ENCODE measurements at regions not wholly inside any gene's neighbourhood (a gene's known extent, or its start where the extent isn't known, plus 50 kb on each side); places are given as distances from the start of the nearest gene placed in this dataset.
"Not testable (repeated sequence)": the region's sequence is repeated elsewhere in the genome, so short reads cannot be mapped to it uniquely, and the experiment has no call there.

DNA sequence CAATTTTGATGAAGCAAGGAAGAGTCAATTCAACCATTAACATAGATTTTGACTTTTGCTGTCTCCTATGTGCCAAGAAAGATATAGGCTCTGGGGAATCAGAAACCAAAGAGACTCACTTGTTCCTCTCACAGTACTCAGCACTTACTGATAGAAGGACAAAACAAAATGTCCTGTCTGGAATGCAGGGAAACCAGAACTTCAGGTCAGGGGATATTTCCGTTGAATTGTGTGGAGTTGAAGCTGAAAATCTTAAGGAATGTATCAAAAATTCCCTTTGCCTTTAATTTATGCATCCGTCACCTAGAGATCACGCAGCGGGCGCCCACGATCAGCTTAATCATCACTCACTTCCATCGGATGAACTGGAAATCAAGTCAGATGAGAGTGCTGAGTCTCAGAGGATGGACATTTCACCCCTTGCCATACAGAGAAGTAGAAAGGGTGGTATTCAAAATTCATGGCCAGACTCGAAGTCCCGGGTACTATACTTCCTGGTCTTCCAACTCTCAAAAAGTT is 63.2 kb upstream of the ALDH3B2 start:
- not testable (repeated sequence) for H3K4me1 Mint-ChIP-seq; H3K27ac Mint-ChIP-seq; H3K9me3 Mint-ChIP-seq; ATAC-seq; H3K36me3 Mint-ChIP-seq (ENCODE audit: low read depth); H3K4me3 Mint-ChIP-seq; DNase-seq
- H3K27me3 Mint-ChIP-seq, result peaks cover 11% of the 10 kb centered on the region

DNA sequence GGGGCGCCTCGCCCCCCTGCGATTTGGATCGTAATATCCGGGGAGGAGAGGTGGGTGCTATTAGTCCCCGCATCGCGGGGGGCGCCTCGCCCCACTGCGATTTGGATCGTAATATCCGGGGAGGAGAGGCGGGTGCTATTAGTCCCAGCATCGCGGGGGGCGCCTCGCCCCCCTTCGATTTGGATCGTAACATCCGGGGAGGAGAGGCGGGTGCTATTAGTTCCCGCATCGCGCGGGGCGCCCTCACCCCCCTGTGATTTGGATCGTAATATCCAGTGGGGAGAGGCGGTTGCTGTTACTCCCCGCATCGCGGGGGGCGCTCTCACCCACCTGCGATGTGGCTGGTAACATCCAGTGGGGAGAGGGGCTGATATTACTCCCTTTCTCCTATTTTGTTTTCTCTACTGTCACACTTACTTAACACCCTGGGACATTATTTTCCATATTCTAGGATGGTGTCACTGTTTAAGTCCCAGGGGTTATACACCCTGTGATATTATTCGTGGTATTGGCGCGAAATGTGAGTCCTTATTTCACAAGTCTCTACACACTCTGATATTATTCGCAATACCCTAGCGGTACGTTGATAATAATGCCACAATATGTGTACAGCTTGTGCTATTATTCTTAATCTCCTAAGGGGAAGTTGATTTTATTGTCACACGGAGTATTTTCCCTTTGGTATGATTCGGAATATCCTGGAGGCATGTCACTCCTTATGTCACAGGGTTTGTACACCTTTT is 57.8 kb upstream of the ALDH3B2 start:
- DNase-seq (peak; percentile 58), ATAC-seq (peak; percentile 68)
- H3K27ac Mint-ChIP-seq, result no peak overlapping the region
- H3K4me1 Mint-ChIP-seq, result peaks cover 14% of the 10 kb centered on the region
- H3K9me3 Mint-ChIP-seq, result no peaks in the 10 kb centered on the region
- no peaks in the 10 kb centered on the region for H3K36me3 Mint-ChIP-seq (ENCODE audit: low read depth)
- H3K27me3 Mint-ChIP-seq, result peaks cover 14% of the 10 kb centered on the region
- peak overlapping the region; percentile 75 for H3K4me3 Mint-ChIP-seq

DNA sequence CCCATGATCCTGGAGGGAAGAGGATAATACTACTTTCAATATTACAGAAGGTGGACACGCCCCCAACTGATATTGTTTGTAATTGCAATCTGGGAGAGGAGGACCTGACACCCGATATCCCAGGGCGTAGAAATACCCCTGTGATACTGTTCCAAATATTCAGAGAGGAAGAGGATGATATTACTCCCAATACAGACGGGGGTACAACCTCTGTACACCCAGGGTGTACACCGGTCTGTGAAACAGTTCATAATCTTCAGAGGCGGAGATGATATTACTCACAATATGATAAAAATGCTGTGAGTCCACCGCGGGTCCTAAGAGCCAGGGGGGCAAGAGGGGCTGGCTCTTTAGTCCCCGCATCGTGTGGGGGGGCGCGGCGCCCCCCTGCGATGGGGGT is 57.2 kb upstream of the ALDH3B2 start:
- ATAC-seq (no peak), DNase-seq (no peak)
- Mint-ChIP-seq H3K36me3 (ENCODE audit: low read depth) (no peaks in the 10 kb centered on the region), H3K9me3 (no peaks in the 10 kb centered on the region), H3K4me1 (peaks cover 20% of the 10 kb centered on the region), H3K4me3 (peak overlapping the region; percentile 75), H3K27ac (no peak overlapping the region), H3K27me3 (peaks cover 14% of the 10 kb centered on the region)

DNA sequence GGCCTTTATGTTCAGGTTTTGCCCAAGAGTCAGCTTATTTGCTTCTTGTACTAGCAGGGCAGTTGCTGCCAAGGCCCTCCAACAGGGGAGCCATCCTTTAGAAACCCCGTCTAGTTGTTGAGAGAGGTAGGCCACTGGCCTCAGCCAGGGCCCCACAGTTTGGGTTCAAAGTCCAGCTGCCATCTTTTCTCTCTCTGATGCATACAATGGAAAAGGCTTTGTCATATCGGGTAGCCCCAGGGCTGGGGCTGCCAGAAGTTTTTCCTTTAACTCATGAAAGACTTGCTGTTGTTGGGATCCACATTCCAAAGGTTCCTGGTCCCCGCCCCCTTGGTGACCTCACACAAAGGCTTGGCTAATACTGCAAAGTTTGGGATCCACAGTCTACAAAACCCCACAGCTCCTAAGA is 53.7 kb upstream of the ALDH3B2 start:
- H3K36me3 Mint-ChIP-seq (ENCODE audit: low read depth); DNase-seq; ATAC-seq; H3K27ac Mint-ChIP-seq; H3K4me3 Mint-ChIP-seq; H3K27me3 Mint-ChIP-seq; H3K9me3 Mint-ChIP-seq: not testable (repeated sequence)
- H3K4me1 Mint-ChIP-seq, result peaks cover 20% of the 10 kb centered on the region

DNA sequence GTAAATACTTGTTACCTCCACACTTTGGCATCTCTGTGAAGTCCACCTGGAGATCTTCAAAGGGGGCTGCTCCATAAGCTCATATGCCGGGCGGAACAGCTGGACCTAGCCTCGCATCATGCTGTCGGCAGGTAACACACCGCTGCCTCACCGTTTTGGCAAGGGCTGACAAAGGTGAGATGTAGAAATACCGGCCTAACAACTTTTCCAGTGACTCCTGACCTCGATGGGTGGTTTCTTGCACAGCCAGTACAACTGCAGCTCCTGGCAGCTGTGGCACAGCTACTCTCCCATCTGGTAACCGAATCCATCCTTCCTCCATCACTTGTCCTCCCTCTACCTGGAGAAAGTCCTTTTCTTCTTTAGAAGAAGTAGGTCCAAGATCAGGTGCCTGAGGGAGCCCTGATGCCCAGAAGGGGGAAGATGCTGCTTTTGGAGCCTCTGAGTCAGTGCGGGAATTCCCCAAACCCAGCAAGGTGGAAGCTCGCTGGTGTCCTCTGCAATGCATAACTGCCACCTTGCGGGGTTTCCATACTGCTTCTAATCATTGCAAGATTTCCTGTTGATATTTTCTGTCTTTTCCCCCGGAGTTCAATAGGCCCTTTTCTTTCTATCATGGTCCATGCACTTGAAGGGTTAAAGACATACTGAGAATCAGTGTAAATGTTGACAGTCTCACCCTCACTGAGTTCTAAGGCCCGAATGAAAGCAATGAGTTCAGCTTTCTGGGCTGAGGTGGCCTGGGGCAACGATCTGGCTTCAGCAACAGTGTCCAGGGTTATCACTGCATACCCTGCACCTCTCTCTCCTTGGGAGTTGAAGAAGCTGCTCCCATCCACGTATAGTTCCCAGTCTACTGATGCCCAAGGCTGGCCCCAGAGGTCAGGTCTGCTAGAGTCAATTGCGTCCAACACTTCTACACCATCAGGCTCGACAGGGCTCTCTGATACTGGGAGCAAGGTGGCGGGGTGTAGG is 52.9 kb upstream of the ALDH3B2 start:
- not testable (repeated sequence) for ATAC-seq; H3K36me3 Mint-ChIP-seq (ENCODE audit: low read depth); H3K27me3 Mint-ChIP-seq; H3K9me3 Mint-ChIP-seq; H3K4me3 Mint-ChIP-seq
- H3K27ac Mint-ChIP-seq, result peak overlapping the region; percentile 62
- peak; percentile 64 for DNase-seq
- H3K4me1 Mint-ChIP-seq, result peaks cover 20% of the 10 kb centered on the region
